NCI-H82 treated with DMSO at 0.1 percent for 48 hours (cell line): ENCODE measurements at regions not wholly inside any gene's neighbourhood (a gene's known extent, or its start where the extent isn't known, plus 50 kb on each side); places are given as distances from the start of the nearest gene placed in this dataset.
"Not testable (repeated sequence)": the region's sequence is repeated elsewhere in the genome, so short reads cannot be mapped to it uniquely, and the experiment has no call there.

ENCODE experiments used
- DNase-seq: peaks from one replicate; lab custom pipeline; 2025; ENCODE audit not compliant: unreplicated experiment; lab: John Stamatoyannopoulos, UW

DNA sequence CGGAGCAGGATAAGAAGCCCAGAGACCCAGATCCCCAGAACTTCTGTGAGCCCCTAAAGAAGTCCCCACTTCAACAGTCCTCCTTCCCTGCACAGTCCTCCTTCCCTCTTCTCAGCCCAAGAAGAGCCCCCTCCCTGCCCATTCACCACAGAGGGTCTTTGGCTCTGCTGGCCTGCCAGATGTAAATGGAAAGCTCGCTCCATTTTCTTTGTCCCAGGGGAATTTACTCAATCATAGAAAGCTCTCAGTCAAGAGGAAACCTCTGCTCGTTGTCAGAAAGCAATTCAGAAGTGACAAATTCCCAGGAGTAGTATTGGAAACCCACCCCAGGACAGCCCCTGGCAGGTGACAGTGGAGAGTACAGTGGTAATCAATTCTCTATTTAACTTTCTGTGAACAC is 105.5 kb upstream of the SMAD3 start:
- no peak for DNase-seq

DNA sequence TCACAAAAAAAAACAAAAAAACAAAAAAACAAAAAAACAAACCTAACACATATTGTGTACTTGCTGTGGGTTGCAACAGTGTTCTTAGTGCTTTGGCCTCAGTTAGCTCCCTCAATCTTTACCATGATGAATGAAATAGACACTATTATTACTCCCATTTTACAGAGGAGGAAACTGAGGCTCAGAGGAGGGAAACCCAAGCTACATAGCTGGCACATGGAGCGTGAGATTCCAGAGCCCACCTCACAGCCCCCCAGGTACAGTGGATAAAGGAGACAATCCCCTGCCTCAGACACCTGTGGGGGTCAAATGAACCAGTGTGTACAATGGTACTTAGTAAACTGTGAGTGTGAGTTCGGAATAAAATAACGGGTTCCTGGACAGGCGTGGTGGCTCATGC is 104.9 kb upstream of the SMAD3 start:
- DNase-seq: no peak

DNA sequence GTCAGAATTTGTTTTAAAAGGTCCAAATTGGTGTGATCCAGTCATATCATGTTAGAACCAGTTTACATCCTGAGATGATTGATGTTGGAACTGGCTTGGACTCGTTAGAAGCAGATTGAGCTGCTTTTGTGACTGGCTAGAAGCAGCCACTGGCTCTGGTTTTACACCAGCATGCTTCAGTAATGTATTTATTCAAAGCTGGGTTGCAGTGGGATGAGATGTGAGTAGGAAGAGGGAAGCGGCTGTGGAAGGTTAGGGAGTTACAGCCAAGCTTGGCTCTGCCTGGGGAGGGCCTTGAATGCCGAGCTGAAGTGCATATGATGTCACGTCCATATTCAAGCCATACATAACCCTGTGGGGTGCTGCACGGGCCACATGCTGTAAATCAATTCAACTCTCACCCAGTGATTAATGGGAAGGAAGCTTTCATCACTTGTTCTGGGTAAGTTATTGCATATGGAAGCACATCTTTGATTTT is 104.0 kb upstream of the SMAD3 start:
- DNase-seq: no peak

DNA sequence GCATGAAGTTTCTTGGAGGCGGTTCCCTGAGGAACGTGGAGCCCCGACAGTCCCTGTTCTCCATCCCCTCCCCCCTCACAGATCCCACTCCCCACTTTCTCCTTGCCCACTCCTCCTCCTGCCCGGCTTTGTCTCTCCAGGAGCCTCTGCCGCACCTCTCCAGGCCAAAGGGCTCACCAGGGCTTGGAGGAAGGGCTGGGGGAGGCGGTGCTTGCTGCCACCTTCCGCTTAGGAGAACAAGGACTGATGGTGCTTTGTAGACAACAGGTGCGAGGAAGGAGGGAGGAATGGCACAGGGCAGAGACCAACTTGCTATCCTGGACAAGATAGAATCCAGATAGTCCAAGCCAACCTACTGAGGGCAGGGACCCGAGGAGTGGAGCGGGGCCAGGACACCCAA is 103.5 kb upstream of the SMAD3 start:
- DNase-seq: no peak

DNA sequence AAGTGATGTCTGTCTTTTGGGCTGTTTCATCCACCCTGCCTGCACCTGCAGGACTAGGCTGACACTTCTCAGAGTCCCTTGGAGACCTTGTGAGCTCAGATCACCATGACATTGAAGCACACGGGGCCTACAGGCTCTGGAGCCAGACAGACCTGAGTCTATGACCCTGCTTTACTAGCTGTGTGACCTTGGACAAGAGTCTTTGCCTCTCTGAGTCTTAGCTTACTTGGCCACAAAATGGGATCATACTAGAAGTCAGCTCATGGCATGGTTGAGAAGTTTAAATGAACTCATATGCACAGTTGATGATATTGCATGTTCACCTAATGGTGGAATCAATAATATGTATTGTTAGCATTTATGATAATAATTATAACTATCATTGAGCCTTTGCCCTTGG is 102.9 kb upstream of the SMAD3 start:
- DNase-seq: no peak

DNA sequence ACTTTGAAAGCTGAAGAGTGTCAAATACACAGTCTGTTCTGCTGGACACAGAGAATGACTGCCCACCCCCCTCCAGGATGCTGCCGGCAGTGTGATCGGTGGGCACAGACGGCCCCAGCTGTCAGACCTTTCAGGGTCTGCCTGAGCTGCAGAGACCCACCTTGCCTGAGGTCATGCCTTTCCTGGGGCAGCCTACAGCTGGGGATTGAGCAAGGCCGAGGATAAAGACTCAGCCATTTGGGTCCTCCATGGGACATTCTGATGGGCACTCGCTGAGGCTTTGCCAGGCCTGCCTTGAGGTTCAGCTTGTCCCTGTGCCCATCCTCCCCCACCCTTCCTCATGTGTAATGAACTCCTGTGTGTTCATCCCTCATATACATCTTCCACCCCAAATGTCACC is 102.3 kb upstream of the SMAD3 start:
- no peak for DNase-seq

DNA sequence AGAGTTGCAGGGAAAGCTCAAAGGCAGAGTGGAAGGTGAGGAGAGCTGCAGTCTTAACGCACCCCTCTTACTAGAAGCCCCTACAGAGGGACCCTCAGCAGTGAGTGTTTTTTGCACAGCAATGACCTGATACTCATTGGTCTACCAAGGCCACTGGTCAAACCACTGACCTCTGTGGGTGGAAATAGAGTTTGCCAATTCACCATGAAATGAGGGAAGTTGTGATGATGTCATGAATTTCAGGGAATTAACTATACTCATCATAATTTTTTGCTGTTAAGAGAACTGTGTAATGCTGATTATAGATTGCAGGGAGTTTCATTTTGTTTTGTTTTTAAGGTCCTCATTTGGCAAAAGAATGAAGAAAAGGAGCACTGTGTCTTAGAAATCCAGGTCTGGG is 101.7 kb upstream of the SMAD3 start:
- no peak for DNase-seq

DNA sequence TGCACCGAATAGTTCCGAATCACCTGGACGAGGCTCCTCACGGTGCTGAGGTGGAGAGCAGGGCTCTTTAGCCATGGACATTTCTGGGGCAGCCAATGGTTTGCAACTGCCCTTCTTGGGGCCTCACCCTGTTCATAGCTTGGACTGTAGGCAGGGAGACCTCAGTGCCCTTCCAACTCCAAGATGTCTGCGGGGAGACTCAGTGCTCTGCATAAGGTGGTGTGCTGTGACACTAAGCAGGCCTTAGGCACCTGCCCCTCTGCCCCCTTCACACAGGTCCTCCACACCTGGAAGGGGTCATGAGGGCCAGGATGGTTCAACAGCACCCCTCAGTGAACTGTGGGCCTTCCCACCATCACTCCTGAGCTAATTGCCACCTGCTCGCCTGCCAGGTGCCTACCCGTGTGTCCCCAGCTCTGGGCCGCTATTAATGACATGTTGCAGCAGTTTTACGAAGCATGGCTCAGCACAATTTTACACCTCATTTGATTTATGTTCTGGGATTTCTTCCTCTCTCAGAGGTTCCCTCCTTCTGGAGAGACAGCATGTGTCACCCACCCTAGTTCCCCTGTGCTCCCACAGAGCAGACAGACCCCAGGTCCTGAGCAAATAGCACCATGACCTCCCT is 101.2 kb upstream of the SMAD3 start:
- no peak for DNase-seq

DNA sequence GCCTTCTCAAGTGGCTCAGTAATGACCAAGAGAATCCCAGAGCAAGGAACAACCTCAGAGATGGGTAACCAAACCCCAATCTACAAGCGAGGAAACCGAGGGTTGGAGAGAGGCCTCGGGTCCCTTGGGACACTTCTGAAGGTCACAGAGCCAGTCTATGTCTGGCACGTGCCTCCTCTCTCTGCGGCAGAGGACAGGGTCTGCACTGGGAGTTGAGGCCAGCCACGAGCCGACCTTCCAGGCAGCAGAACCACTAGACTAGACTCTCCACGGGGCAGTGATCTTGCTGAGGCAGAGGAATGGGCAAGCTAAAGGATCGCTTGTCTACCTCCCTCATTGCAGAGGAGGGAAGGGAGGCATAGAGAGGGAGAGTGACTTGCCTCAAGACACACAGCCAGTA is 100.6 kb upstream of the SMAD3 start:
- DNase-seq: no peak

DNA sequence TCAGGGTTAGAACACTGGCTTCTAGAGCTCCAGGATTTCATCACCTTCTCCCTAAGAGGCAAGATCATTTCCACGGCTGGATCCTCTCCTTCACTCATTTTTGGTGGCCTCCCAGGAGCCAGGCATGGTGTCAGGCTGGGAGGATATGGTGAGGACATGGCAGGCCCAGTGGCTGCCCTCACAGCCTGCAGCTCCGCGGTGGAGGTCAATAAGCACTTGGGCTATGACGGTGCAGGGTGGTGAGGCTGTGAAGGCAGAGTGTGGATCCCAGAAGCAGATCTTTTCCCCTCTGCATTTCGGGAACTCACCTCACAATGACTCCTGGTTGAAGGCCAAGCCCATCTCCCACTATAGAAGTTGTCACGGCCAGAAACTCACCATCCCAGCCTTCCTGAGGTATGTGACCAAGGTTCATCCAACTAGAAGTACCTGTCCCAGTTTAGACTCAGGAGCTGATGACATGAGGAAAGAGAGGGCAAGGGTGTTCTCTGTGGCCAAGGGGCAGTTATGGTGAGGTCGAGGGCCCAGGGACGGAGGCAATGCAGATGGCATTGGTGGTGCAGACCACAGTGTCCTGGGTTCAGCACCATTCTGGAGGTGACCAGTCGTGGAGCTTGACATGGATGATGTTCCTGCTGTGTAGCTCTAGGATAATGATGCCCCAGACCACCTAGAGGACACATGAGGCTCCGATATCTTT is 100.1 kb upstream of the SMAD3 start:
- DNase-seq: no peak

DNA sequence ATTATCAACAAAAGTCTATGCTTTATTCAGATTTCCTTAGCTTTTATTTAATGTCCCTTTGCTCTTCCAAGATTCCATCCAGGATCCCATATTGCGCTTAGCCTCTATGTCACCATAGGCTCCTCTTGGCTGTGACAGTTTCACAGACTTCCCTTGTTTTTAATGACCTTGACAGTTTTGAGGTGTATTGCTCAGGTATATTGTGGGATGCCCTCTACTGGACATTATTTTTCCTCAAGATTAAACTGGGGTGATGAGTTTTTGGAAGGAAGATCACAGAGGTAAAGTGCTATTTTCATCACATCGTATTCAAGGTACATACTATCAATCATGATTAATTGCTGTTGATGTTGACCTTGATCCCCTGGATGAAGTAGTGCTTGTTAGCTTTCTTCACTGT is 99.1 kb upstream of the SMAD3 start:
- no peak for DNase-seq

DNA sequence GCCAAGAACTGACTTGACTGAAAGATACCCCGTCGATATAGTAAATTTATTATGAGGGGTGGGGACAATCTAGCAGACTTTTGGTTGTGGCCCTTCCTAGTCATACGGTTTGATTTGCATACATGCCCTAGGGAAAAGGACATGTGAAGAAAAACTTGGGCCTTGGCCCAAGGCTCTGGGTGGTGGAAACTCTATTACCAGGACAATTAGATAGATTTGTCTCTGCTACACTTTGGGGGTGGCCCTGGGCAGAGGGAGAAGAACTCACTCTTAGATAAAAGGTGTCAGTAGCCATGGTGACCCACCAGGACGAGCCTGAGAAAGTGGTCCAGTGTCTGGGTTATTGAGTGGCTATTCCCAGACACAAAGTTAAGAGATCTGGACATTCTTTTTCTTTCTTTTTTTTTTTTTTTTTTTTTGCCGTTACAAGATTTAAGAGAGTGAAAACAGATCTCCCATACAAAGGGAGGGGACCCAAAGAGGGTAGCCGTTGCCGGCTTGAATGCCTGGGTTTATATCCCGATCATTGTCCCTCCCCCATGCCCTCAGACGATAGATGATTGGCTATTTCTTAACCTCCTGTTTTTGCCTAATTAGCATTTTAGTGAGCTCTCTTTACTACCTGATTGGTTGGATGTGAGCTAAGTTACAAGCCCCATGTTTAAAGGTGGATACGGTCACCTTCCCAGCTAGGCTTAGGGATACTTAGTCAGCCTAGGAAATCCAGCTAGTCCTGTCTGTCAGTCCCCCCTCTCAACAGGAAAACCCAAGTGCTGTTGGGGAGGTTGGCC is 96.4 kb upstream of the SMAD3 start:
- no peak for DNase-seq

DNA sequence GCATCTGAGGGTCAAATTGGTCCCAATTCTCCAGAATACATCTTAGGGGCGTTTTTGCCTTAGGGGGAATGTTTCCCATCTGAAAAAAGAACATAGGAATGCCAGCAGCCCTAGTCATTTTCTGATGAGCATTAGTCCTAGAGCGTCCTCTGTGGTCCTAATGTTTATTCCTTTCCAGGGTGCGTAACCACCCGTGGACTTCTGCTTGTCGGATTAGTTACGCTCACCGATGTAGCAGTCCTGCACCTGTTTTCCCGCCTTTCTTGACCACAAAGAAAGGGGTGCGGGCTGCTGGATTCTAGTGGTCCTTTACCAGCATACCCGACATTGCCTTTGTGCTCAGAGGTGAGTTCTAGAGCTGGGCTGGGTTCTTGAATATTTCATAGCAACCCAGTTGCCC is 91.3 kb upstream of the SMAD3 start:
- not testable (repeated sequence) for DNase-seq

DNA sequence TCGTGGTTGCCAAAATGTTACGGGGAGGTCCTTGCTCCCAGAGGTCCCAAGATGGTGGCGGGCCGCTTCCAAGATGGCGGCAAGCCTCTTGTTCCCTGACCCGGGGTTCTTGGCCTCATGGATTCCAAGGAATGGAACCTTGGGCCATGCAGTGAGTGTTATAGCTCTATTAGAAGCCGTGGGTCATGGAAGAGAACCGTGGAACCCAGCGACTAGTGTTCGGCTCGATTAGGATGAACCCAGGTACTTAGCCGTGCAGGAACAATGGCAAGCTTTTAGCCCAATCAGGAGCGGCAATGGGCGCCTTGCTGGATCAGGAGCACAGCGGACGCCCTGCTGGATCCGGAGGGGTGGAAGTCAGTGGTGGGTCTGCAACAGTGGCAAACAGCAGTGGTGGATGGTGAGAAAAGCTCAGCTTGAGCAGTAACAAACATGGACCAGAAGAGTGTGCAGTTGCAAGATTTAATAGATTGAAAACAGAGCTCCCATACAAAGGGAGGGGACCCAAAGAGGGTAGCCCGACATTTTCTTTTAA is 89.2 kb upstream of the SMAD3 start:
- not testable (repeated sequence) for DNase-seq

DNA sequence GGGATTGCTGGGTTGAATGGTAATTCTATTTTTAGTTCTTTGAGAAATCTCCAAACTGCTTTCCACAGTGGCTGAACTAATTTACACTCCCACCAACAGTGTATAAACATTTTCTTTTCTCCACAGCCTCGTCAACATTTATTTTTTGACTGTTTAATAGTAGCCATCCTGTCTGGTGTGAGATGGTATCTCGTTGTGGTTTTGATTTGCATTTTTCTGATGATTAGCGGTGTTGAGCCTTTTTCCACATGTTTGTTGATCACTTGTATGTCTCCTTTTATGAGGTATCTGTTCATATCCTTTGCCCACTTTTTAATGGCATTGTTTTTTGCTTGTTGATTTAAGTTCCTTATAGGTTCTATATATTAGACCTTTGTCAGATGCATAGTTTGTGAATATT is 85.1 kb upstream of the SMAD3 start:
- not testable (repeated sequence) for DNase-seq

DNA sequence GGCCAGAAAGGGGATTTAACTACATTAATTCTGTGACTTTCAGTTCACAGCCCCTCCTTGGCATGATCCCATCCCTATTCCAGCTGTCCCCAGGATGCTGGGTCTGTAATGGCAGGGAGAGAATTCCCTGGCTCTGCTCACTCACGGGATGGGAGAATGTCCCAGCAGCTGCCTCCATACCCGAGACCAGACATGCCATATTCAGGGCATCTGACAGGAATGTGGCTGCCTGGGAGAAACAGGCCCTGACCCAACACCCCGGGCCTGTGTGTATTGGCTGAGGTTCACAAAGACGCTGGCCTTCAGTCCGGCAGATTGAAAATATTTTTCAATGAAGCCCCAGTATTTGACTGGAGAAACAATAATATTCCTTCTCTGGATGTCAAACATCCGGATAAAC is 83.6 kb upstream of the SMAD3 start:
- no peak for DNase-seq

DNA sequence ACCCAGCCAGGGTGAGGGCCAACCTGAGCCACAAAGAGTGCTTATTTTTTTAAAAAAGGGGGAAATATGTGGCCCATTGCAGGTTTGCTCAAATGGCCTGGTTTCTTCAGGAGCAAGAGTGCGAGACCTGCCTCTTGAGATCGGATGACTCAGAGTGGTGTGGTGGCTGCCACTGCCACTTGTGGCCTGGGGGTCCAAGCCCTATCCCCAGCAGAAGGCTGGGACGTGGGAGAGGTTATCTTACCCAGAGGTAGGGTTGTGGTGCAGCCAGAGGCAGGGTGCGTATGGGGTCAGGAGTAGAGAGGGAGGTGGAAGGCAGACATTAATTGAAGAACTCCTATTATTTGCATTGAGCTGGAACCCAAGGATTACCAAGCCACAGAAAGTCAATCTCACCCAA is 83.2 kb upstream of the SMAD3 start:
- no peak for DNase-seq

DNA sequence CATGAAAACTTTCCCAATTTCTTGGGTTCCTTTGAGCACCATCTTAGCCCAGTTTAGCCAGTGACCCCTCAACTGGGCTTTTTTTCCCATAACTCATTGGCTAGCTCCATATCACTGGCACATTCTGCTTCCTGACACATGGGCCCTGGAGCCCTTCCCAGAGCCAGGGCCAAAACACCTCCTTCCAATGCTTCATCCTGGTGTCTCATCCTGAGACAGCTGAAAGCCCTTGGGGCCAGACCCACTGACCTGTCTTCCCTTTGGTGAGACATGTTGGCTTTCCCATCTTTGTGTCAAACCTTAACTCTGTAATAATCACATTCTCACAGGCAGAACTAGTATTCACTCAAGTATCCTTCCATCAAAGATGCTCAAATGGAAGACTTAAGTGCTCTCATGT is 82.6 kb upstream of the SMAD3 start:
- no peak for DNase-seq

DNA sequence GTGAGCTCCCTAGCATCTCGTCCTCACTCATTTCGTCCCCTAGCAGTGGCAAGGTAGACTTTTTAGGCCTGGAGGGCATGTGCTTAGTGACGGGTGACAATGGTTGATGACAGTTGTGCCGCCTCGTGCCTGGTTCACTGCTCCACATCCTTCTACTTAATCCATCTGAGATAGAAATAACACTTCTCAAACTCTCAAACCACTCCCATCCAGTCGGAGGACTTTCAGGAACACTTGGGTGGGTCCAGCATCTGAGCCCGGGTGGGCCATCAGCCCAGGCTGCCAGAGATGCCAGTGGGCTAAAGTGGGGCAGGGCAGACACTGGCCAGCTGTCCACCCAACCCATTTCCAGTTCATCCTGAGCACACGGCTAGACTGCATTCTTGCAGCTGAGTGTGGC is 79.7 kb upstream of the SMAD3 start:
- DNase-seq: no peak

DNA sequence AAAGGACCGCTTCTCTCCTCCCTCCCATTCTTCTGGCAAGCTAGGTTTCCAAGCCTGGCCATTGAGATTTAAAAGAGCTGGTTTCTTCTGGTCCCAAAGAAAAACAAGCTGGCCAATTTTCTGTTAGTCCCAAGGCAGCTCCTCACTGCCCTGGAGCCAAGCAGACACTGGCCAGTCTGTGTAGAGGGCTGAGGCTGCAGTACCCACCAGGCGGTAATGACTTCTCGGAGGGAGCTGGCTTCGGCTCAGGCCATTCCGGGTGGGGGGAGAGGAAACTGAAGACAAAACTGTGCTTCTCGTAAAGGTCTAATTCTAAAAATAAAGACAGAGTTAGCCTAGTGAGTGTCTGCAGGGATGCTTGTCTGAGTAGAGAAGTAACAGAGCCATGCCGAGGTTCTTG is 78.5 kb upstream of the SMAD3 start:
- no peak for DNase-seq

DNA sequence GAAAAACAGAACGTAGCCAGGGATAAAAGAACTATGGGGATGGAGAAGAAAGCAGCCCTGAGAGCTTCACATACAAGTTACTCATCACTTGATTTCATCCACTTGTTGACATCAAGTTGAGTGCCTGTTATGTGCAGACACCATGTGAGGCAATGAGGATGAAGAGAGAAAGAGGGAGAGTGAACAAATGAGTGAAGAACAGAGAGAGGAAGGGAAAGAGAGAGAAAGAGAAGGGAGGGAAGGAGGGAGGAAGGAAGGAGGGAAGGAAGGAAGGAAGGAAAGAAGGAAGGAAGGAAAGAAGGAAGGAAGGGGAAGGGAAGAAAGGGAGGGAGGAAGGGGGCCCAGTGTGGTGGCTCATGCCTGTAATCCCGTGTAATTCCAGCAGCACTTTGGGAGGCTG is 72.3 kb upstream of the SMAD3 start:
- no peak for DNase-seq
